Uterus (tissue), 2 donors: ENCODE measurements at regions not wholly inside any gene's neighbourhood (a gene's known extent, or its start where the extent isn't known, plus 50 kb on each side); places are given as distances from the start of the nearest gene placed in this dataset.

Experiments
- CTCF ChIP-seq, 4 experiments: fragments of 200-600 bp in 2 of 4; fragments of 450-650 bp in 2 of 4; sonication (generic) in 2 of 4; IDR thresholded peaks; one replicate each; pipeline ENCODE4 v1.5.1; 2016 to 2019; ENCODE audit warnings: antibody characterized with exemption in 4 of 4, mild to moderate bottlenecking in 2 of 4, moderate library complexity in 1 of 4
- POLR2A ChIP-seq, 2 donors: fragments of 450-650 bp; IDR thresholded peaks; one replicate each; pipeline ENCODE4 v1.6.1; 2016; ENCODE audit warnings: antibody characterized with exemption in 2 of 2, mild to moderate bottlenecking in 1 of 2, moderate library complexity in 1 of 2

GRCh38 chr4:14908635-14909034 lies 93.6 kb upstream of the CPEB2 start:
- TF ChIP-seq CTCF (IDR thresholded peaks at IDR 0.05) (no peak), POLR2A (IDR thresholded peaks at IDR 0.05) (no peak)
